ENCODE measurements at regions not wholly inside any gene's neighbourhood (a gene's known extent, or its start where the extent isn't known, plus 50 kb on each side); places are given as distances from the start of the nearest gene placed in this dataset.
A peak's percentile ranks its signal among the peaks of the same experiment; 100 is the strongest.

DNA sequence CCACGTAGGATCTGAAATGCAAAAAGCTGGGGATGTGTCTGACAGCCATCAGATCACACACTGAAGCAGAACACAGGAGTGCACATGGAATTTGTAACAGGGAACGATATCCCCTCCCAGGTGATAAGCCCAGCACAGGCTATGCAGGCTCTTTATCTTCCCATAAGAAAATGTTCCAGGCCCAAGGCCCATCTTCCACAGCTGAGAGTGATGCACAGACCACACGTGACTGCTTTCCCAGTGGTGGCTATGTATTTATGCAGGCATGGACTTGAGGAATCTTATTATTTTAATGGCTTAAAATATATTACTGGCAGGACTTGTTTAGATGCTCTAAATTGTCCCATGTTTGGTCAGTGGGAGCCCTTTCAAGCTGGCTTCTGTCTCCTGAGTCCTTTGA, 70.5 kb upstream of the AFF3 start:
- no peak for DNase-seq (ENCODE audit: low read depth)
- no peak overlapping the region for H3K4me3 ChIP-seq (ENCODE audit: low read depth, low read length)
- no peak for TF ChIP-seq CTCF (conservative IDR thresholded peaks at IDR 0.05; ENCODE audit: low read depth, low read length)

DNA sequence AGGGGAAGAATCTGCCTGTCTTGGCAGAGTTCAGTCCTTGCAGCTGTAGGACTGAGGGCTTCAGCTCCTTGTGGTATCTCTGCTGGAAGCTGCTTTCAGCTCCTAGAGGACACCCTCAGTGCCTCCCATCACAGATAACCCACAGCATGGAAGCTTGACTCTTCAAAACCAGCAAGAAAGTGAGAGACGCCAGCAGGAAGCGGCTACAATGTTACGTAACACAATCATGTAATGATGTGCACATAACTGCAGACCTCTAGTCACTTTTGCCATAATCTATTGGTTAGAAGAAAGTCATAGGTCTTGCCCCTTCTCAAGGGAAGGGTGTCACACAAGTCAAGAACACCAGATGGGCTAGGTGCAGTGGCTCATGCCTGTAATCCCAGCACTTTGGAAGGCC, 69.1 kb upstream of the AFF3 start:
- H3K4me3 ChIP-seq (ENCODE audit: low read depth, low read length): no peak overlapping the region
- DNase-seq (ENCODE audit: low read depth): peak; percentile 76
- no peak for TF ChIP-seq CTCF (conservative IDR thresholded peaks at IDR 0.05; ENCODE audit: low read depth, low read length)

GRCh38 chr2:100208141-100208770, 65.9 kb upstream of the AFF3 start:
- no peak for DNase-seq (ENCODE audit: low read depth)
- H3K4me3 ChIP-seq (ENCODE audit: low read depth, low read length): no peak overlapping the region
- TF ChIP-seq CTCF (conservative IDR thresholded peaks at IDR 0.05; ENCODE audit: low read depth, low read length): no peak

DNA sequence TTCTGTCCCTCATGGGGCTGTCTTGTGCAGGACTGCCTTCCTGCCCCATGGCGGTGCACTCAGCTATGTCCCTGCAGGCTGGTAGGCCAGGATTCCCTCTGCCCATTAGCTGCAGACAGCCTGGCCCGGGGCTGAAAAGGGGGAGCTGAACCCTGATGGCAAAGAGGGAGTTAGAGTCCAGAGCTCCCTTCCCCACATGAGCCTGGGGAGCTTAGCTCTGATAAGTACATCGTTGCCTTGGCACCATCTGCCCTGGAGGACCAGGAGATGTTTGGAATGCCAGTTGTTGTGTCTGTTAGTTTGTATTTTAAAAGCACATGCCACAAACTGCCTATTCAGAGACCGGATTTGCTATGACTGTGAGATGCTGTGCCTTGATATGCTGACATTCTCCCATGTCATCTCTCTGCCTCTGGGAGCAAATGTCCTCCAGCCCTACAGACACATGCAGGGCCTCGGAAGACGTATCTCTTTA, 65.1 kb upstream of the AFF3 start:
- H3K4me3 ChIP-seq (ENCODE audit: low read depth, low read length): no peak overlapping the region
- no peak for TF ChIP-seq CTCF (conservative IDR thresholded peaks at IDR 0.05; ENCODE audit: low read depth, low read length)

GRCh38 chr2:100206731-100207255, 64.4 kb upstream of the AFF3 start:
- no peak for DNase-seq (ENCODE audit: low read depth)
- no peak for TF ChIP-seq CTCF (conservative IDR thresholded peaks at IDR 0.05; ENCODE audit: low read depth, low read length)
- no peak overlapping the region for H3K4me3 ChIP-seq (ENCODE audit: low read depth, low read length)

More for the DNA sequence above, 65.1 kb upstream of the AFF3 start:
- DNase-seq (ENCODE audit: low read depth): no peak

DNA sequence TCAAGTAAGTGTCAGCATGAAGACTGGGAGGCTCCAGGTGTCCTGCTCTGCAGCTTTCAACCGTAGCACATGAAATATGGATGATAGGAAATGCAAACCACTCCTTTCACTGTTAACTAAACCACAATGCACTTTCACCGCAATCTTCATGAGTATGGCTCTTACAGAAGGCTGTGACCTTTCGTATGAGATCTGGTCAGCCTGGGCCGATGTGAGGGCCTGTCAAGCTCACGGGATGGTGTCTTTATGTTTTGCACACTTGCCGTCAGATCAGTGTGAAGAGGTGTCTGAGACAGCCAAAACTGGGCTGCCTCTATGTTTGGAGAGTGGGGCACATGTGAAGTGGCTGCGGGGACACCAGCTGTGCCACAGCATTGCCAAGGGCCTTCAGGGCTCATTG, 62.8 kb upstream of the AFF3 start:
- TF ChIP-seq CTCF (conservative IDR thresholded peaks at IDR 0.05; ENCODE audit: low read depth, low read length): no peak
- DNase-seq (ENCODE audit: low read depth): no peak

DNA sequence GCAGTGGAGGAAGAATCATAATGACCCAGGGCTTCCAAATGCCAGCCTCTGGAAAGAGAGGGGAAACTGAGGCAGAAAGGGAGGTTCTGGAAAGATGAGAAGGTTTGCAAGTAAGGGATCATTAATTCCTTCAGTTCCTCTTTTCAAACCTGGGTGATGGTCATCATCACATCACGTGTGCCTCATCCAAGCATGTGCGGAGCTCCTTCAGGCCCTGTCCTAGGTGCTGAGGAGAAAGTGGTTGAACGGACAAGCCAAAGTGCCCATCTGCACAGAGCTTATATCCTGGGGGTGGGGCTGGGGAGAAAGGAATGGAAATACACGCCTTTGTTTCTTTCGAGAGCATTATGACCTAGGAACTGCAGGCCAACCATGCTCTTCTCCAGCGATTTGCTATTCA, 60.2 kb upstream of the AFF3 start:
- no peak for DNase-seq (ENCODE audit: low read depth)
- no peak for TF ChIP-seq CTCF (conservative IDR thresholded peaks at IDR 0.05; ENCODE audit: low read depth, low read length)
- H3K4me3 ChIP-seq (ENCODE audit: low read depth, low read length): no peak overlapping the region

More for the DNA sequence above, 62.8 kb upstream of the AFF3 start:
- H3K4me3 ChIP-seq (ENCODE audit: low read depth, low read length): no peak overlapping the region

Data from choroid plexus epithelial cell (primary cell).